CD4-positive, alpha-beta memory T cell (primary cell): ENCODE measurements at regions not wholly inside any gene's neighbourhood (a gene's known extent, or its start where the extent isn't known, plus 50 kb on each side); places are given as distances from the start of the nearest gene placed in this dataset.

Source experiments
- CTCF ChIA-PET: fragments of 350-600 bp; sonication (Branson Sonifier 250); formaldehyde crosslinking; loops from one replicate; lab custom pipeline; 2021; ENCODE audit warnings: inconsistent platforms; ENCODE audit not compliant: partially characterized antibody; lab: Charles Lee
- POLR2A ChIA-PET: fragments of 350-600 bp; sonication (Branson Sonifier 250); formaldehyde crosslinking; loops from one replicate; lab custom pipeline; 2021; ENCODE audit not compliant: partially characterized antibody; lab: Charles Lee
- DNase-seq, 5 donors: peaks; one replicate each; pipeline versions ENCODE4 v3.0.0 to v3.0.0-alpha.2; 2020 to 2022; ENCODE audit warnings: mixed read lengths in 1 of 5
- H3K27ac ChIP-seq: one replicate; pipeline ENCODE4 v1.7.0; 2013; ENCODE audit warnings: low read depth, low read length
- H3K27me3 ChIP-seq: 2 replicates; pipeline ENCODE4 v1.7.0; 2013; ENCODE audit warnings: mild to moderate bottlenecking, low read length, moderate library complexity; ENCODE audit not compliant: insufficient read depth
- H3K36me3 ChIP-seq: 2 replicates; pipeline ENCODE4 v1.7.0; 2013; ENCODE audit warnings: mild to moderate bottlenecking, low read length, moderate library complexity; ENCODE audit not compliant: insufficient read depth
- H3K4me1 ChIP-seq: 2 replicates; pipeline ENCODE4 v1.7.0; 2013; ENCODE audit warnings: mild to moderate bottlenecking, low read length, moderate library complexity; ENCODE audit not compliant: insufficient read depth
- H3K4me3 ChIP-seq, 2 donors: one replicate each; pipeline ENCODE4 v1.7.0; 2013; ENCODE audit warnings: low read length in 2 of 2, mild to moderate bottlenecking in 1 of 2
- H3K9me3 ChIP-seq, 2 donors: one replicate each; pipeline ENCODE4 v1.7.0; 2013; ENCODE audit warnings: low read length in 2 of 2, control low read depth in 1 of 2; ENCODE audit not compliant: control insufficient read depth in 1 of 2
- H3K27ac Mint-ChIP-seq, 7 donors: one replicate each; pipeline ENCODE4 v1.8.0; 2020 to 2021; ENCODE audit warnings: mixed read lengths in 7 of 7, mild to moderate bottlenecking in 6 of 7, inconsistent platforms in 3 of 7, moderate library complexity in 3 of 7
- H3K27me3 Mint-ChIP-seq, 2 donors: one replicate each; pipeline ENCODE4 v1.8.0; 2020 to 2021; ENCODE audit warnings: mixed read lengths in 2 of 2
- H3K36me3 Mint-ChIP-seq, 2 donors: one replicate each; pipeline ENCODE4 v1.8.0; 2020 to 2021; ENCODE audit warnings: mixed read lengths in 2 of 2, inconsistent platforms in 1 of 2, mild to moderate bottlenecking in 1 of 2
- H3K4me1 Mint-ChIP-seq, 4 donors: one replicate each; pipeline ENCODE4 v1.8.0; 2020 to 2021; ENCODE audit warnings: mixed read lengths in 4 of 4, mild to moderate bottlenecking in 1 of 4
- H3K4me3 Mint-ChIP-seq, 8 donors: one replicate each; pipeline ENCODE4 v1.8.0; 2020 to 2021; ENCODE audit warnings: mixed read lengths in 8 of 8, mild to moderate bottlenecking in 7 of 8, moderate library complexity in 6 of 8, inconsistent platforms in 3 of 8
- H3K9me3 Mint-ChIP-seq, 8 donors: one replicate each; pipeline ENCODE4 v1.8.0; 2020 to 2021; ENCODE audit warnings: mixed read lengths in 8 of 8, mild to moderate bottlenecking in 5 of 8, inconsistent platforms in 3 of 8, moderate library complexity in 1 of 8
- intact Hi-C: fragments of 100-400 bp; cut with micrococcal nuclease; formaldehyde crosslinking; loops from one replicate; pipeline ENCODE4 v1.15.1; 2023

DNA sequence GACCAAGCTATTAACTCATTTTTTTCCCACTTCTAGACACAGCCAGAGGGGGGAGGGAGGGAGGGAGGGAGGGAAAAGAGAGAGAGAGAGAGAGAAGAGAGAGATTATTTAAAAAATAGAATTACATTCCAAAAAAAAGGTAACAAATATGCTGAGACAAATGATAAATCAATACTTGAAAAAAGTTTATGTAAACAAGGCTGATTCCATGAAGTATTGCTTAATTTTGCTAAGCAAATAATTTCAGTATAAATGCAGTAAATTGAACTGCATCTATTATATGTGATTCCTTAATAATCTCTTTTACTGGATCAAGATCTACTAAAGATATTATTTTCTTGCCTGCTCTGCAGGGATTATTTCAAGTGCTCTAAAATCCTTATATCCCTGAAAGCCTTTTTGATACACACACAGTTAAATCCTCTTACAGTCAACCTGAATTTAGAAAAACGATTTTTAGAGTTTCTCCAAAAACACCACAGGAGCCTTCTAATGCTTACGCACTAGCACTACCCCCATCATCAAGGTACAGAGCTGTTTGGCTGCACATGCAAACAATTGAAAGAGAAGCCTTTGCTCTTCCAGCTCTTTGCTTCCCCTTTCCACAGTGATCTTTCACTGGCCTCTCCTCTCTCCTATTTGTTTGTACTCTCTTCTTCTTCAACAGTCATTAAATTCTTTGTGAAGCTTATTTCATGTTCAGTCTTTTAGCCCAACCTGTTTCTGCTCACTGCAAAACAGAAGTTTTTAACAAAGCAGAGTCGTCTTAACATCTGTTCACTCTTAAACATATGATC lies 426.3 kb upstream of the FAM241A start:
- H3K27ac ChIP-seq, result no peak overlapping the region
- no peaks in the 10 kb centered on the region for H3K4me1 ChIP-seq
- CTCF ChIA-PET, result no interaction called here
- no peak overlapping the region for H3K4me3 ChIP-seq
- no peak overlapping the region for H3K4me3 Mint-ChIP-seq
- no peaks in the 10 kb centered on the region for H3K9me3 ChIP-seq
- intact Hi-C loops, result no loop called here
- H3K9me3 Mint-ChIP-seq, result peaks cover 0 to 3% (median 0%) of the 10 kb centered on the region in 8 donors
- POLR2A ChIA-PET, result no interaction called here
- H3K27me3 Mint-ChIP-seq, result no peaks in the 10 kb centered on the region
- H3K27ac Mint-ChIP-seq, result no peak overlapping the region
- DNase-seq, result no peak
- H3K36me3 Mint-ChIP-seq, result no peaks in the 10 kb centered on the region
- H3K27me3 ChIP-seq, result no peaks in the 10 kb centered on the region
- no peaks in the 10 kb centered on the region for H3K4me1 Mint-ChIP-seq
- H3K36me3 ChIP-seq, result no peaks in the 10 kb centered on the region

- H3K4me3 Mint-ChIP-seq, result no peak overlapping the region
- H3K9me3 ChIP-seq, result no peaks in the 10 kb centered on the region
These were observed 424.4 kb upstream of the FAM241A start for GRCh38 chr4:111720866-111721265.

GRCh38 chr4:111722213-111722720 lies 423.0 kb upstream of the FAM241A start:
- no peaks in the 10 kb centered on the region for H3K36me3 Mint-ChIP-seq
- ChIA-PET CTCF (no interaction called here), POLR2A (no interaction called here)
- Histone ChIP-seq H3K9me3 (no peaks in the 10 kb centered on the region), H3K4me1 (no peaks in the 10 kb centered on the region), H3K27ac (no peak overlapping the region), H3K27me3 (no peaks in the 10 kb centered on the region), H3K4me3 (no peak overlapping the region), H3K36me3 (no peaks in the 10 kb centered on the region)
- H3K27ac Mint-ChIP-seq, result no peak overlapping the region
- H3K9me3 Mint-ChIP-seq, result peaks cover 0 to 3% (median 0%) of the 10 kb centered on the region in 8 donors
- intact Hi-C loops, result no loop called here
- no peak overlapping the region for H3K4me3 Mint-ChIP-seq
- H3K27me3 Mint-ChIP-seq, result no peaks in the 10 kb centered on the region
- no peak for DNase-seq
- H3K4me1 Mint-ChIP-seq, result no peaks in the 10 kb centered on the region

More at GRCh38 chr4:111720866-111721265, 424.4 kb upstream of the FAM241A start:
- H3K4me1 Mint-ChIP-seq, result no peaks in the 10 kb centered on the region
- no peaks in the 10 kb centered on the region for H3K36me3 Mint-ChIP-seq
- H3K27me3 Mint-ChIP-seq, result no peaks in the 10 kb centered on the region
- peaks cover 0 to 3% (median 0%) of the 10 kb centered on the region in 8 donors for H3K9me3 Mint-ChIP-seq
- H3K4me3 ChIP-seq, result no peak overlapping the region
- intact Hi-C loops, result no loop called here
- POLR2A ChIA-PET, result no interaction called here
- no peaks in the 10 kb centered on the region for H3K27me3 ChIP-seq
- no peak overlapping the region for H3K27ac Mint-ChIP-seq
- no peak for DNase-seq
- CTCF ChIA-PET, result no interaction called here
- H3K36me3 ChIP-seq, result no peaks in the 10 kb centered on the region
- H3K4me1 ChIP-seq, result no peaks in the 10 kb centered on the region
- H3K27ac ChIP-seq, result no peak overlapping the region

GRCh38 chr4:111736516-111736915 lies 408.7 kb upstream of the FAM241A start:
- CTCF ChIA-PET, result no interaction called here
- H3K4me1 Mint-ChIP-seq, result no peaks in the 10 kb centered on the region
- intact Hi-C loops, result no loop called here

DNA sequence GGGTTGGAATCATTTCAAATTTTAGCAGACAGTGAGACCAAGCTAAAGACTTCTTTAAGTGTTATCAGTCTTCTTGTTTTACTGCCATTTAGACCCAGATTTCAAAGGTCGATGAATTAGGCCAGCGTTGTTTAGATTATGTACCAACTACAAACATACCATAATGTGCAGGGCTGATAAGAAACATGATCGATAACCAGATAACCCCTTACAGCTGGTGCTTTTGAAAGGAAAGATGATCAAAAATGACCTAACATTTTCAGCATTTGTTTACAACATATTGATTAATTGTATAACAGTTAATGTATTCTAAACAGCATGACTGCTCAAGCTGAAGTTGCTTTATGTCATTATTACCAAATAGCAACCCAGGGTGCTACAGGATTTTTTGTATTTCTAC lies 400.4 kb upstream of the FAM241A start:
- POLR2A ChIA-PET, result no interaction called here
- H3K36me3 ChIP-seq, result no peaks in the 10 kb centered on the region
- intact Hi-C loops, result no loop called here
- no peaks in the 10 kb centered on the region for H3K27me3 Mint-ChIP-seq
- no peak overlapping the region for H3K27ac Mint-ChIP-seq
- H3K36me3 Mint-ChIP-seq, result no peaks in the 10 kb centered on the region
- no peak overlapping the region for H3K27ac ChIP-seq
- peaks cover 0 to 5% (median under 1%) of the 10 kb centered on the region in 8 donors for H3K9me3 Mint-ChIP-seq
- H3K4me3 Mint-ChIP-seq, result no peak overlapping the region
- H3K4me1 Mint-ChIP-seq, result no peaks in the 10 kb centered on the region
- no peaks in the 10 kb centered on the region for H3K9me3 ChIP-seq
- no peaks in the 10 kb centered on the region for H3K4me1 ChIP-seq
- CTCF ChIA-PET, result no interaction called here
- no peak overlapping the region for H3K4me3 ChIP-seq
- H3K27me3 ChIP-seq, result no peaks in the 10 kb centered on the region
- DNase-seq, result no peak

More at GRCh38 chr4:111736516-111736915, 408.7 kb upstream of the FAM241A start:
- Mint-ChIP-seq H3K9me3 (peaks cover 0 to 7% (median 0%) of the 10 kb centered on the region in 8 donors), H3K4me3 (no peak overlapping the region), H3K27ac (no peak overlapping the region), H3K27me3 (no peaks in the 10 kb centered on the region), H3K36me3 (no peaks in the 10 kb centered on the region)
- Histone ChIP-seq H3K4me3 (no peak overlapping the region), H3K4me1 (no peaks in the 10 kb centered on the region), H3K36me3 (no peaks in the 10 kb centered on the region), H3K27ac (no peak overlapping the region), H3K9me3 (no peaks in the 10 kb centered on the region), H3K27me3 (no peaks in the 10 kb centered on the region)
- POLR2A ChIA-PET, result no interaction called here
- no peak for DNase-seq

- intact Hi-C loops, result no loop called here
- Mint-ChIP-seq H3K4me3 (no peak overlapping the region), H3K4me1 (no peaks in the 10 kb centered on the region), H3K27me3 (no peaks in the 10 kb centered on the region), H3K36me3 (no peaks in the 10 kb centered on the region), H3K27ac (no peak overlapping the region), H3K9me3 (peaks cover 0 to 5% (median 0%) of the 10 kb centered on the region in 8 donors)
- Histone ChIP-seq H3K4me1 (no peaks in the 10 kb centered on the region), H3K9me3 (no peaks in the 10 kb centered on the region), H3K27me3 (no peaks in the 10 kb centered on the region), H3K4me3 (no peak overlapping the region), H3K36me3 (no peaks in the 10 kb centered on the region), H3K27ac (no peak overlapping the region)
- ChIA-PET CTCF (no interaction called here), POLR2A (no interaction called here)
- DNase-seq, result no peak
These were observed 397.1 kb upstream of the FAM241A start for GRCh38 chr4:111748157-111748556.

DNA sequence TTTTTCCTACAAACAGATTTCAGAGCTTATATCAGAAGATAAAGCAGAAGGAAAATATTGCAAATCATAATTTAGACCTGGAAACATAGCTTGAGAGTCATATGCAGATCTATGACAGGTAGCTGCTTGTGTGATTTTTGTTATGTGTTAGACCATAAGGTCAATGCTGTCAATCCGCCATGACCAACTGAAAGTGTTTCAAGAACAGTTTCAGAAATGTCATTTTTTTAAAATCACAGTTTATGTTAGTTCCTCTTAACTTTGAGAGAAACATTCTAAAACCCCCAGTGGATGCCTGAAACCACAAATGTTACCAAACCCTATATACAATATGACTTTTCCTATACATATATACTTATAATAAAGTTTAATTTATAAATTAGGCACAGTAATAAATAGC lies 391.3 kb upstream of the FAM241A start:
- no peaks in the 10 kb centered on the region for H3K36me3 Mint-ChIP-seq
- POLR2A ChIA-PET, result no interaction called here

More for the DNA sequence above, 391.3 kb upstream of the FAM241A start:
- no peak overlapping the region for H3K27ac ChIP-seq
- no peaks in the 10 kb centered on the region for H3K27me3 Mint-ChIP-seq
- H3K9me3 ChIP-seq, result no peaks in the 10 kb centered on the region
- H3K27me3 ChIP-seq, result no peaks in the 10 kb centered on the region
- CTCF ChIA-PET, result interaction anchor here (1.5 kb wide), 1 partner anchor 17 kb away, joined by 3 read pairs; no protein-coding TSS in a partner anchor
- H3K36me3 ChIP-seq, result no peaks in the 10 kb centered on the region
- peaks cover 0 to 8% (median 0%) of the 10 kb centered on the region in 8 donors for H3K9me3 Mint-ChIP-seq
- H3K27ac Mint-ChIP-seq, result no peak overlapping the region
- no peak for DNase-seq
- no peak overlapping the region for H3K4me3 Mint-ChIP-seq
- no peak overlapping the region for H3K4me3 ChIP-seq
- no peaks in the 10 kb centered on the region for H3K4me1 Mint-ChIP-seq
- intact Hi-C loops, result no loop called here
- H3K4me1 ChIP-seq, result no peaks in the 10 kb centered on the region
